BJ (cell line): ENCODE measurements at regions not wholly inside any gene's neighbourhood (a gene's known extent, or its start where the extent isn't known, plus 50 kb on each side); places are given as distances from the start of the nearest gene placed in this dataset.

Experiments
- CTCF ChIA-PET: fragments of 350-600 bp; formaldehyde crosslinking; extraction: SDS; loops from one replicate; lab custom pipeline; 2021; ENCODE audit warnings: antibody characterized with exemption, inconsistent platforms; lab: Yijun Ruan, JAX
- POLR2A ChIA-PET: fragments of 300-600 bp; sonication (Branson Sonifier 250); formaldehyde crosslinking; extraction: SDS; loops from one replicate; lab custom pipeline; 2021; ENCODE audit warnings: antibody characterized with exemption; lab: Charles Lee
- DNase-seq: peaks from one replicate; pipeline ENCODE4 v3.0.0-alpha.2; 2011; ENCODE audit warnings: low read depth
- H3K27me3 ChIP-seq: 2 replicates; pipeline ENCODE4 v1.6.0; 2011; ENCODE audit warnings: low read length; ENCODE audit not compliant: control insufficient read depth, insufficient read depth
- H3K36me3 ChIP-seq: 2 replicates; pipeline ENCODE4 v1.5.1; 2011; ENCODE audit warnings: low read length; ENCODE audit not compliant: control insufficient read depth, insufficient read depth
- H3K4me3 ChIP-seq: 2 replicates; pipeline ENCODE4 v1.5.1; 2011; ENCODE audit warnings: low read depth, mild to moderate bottlenecking, control low read depth, low read length
- TF ChIP-seq, protein P1 (sequence below): IDR thresholded peaks from 2 replicates; pipeline ENCODE4 v1.5.1; 2011; ENCODE audit warnings: low read depth, mild to moderate bottlenecking, control low read depth, inconsistent platforms, low read length, moderate library complexity; ENCODE audit not compliant: insufficient read depth

DNA sequence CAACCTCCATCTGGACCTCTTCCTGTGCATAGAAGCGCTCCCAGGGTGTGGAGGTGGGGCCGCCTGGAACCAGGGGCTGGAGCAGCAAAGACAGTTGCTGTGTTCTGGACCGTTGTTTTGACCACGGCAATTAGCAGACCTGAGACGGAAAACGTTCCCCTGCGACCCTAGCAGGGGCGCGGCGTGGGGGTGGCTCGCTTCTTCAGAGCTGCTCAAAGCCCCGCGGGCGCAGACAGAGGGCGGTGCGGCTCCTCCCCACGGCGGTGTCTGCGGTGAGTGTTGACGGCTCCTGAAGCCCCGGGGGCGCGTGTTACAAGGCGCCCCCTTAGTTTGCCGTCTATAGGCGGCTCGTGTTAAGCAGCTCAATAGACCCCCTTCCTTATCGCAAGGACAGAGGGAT lies 79.2 kb downstream of the TRIML1 start:
- CTCF ChIA-PET: no interaction called here
- no peaks in the 10 kb centered on the region for H3K27me3 ChIP-seq
- no peaks in the 10 kb centered on the region for H3K36me3 ChIP-seq
- TF ChIP-seq, protein P1, sequence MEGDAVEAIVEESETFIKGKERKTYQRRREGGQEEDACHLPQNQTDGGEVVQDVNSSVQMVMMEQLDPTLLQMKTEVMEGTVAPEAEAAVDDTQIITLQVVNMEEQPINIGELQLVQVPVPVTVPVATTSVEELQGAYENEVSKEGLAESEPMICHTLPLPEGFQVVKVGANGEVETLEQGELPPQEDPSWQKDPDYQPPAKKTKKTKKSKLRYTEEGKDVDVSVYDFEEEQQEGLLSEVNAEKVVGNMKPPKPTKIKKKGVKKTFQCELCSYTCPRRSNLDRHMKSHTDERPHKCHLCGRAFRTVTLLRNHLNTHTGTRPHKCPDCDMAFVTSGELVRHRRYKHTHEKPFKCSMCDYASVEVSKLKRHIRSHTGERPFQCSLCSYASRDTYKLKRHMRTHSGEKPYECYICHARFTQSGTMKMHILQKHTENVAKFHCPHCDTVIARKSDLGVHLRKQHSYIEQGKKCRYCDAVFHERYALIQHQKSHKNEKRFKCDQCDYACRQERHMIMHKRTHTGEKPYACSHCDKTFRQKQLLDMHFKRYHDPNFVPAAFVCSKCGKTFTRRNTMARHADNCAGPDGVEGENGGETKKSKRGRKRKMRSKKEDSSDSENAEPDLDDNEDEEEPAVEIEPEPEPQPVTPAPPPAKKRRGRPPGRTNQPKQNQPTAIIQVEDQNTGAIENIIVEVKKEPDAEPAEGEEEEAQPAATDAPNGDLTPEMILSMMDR: no peak
- POLR2A ChIA-PET: no interaction called here
- H3K4me3 ChIP-seq: no peak overlapping the region
- no peak for DNase-seq

DNA sequence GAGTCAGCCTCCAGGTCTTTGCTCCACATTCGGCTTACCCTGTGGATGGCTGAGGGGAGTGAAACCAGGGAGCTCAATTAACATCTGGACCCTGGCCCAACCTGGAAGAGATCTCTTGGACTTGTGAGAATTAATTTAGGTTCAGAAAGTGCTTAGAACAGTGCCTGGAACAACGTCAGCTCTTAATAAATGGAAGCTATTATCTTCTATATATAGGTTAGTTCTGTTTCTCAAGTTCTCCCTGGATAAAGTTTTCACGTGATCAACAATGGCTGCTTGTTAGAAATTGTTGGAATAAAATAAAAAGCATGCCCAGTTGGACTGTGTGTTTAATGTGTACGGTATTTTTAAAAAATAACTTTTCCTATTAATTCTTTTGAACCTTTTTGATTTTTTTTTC lies 80.8 kb downstream of the TRIML1 start:
- no peak overlapping the region for H3K4me3 ChIP-seq
- POLR2A ChIA-PET: no interaction called here
- CTCF ChIA-PET: no interaction called here
- TF ChIP-seq, protein P1: no peak
- no peak for DNase-seq
- no peaks in the 10 kb centered on the region for H3K36me3 ChIP-seq
- no peaks in the 10 kb centered on the region for H3K27me3 ChIP-seq

- Histone ChIP-seq H3K36me3 (no peaks in the 10 kb centered on the region), H3K27me3 (no peaks in the 10 kb centered on the region), H3K4me3 (no peak overlapping the region)
- TF ChIP-seq, protein P1: no peak
- DNase-seq: no peak
- ChIA-PET POLR2A (no interaction called here), CTCF (no interaction called here)
Measured at GRCh38 chr4:188221090-188221489, 81.8 kb downstream of the TRIML1 start.

GRCh38 chr4:188228279-188228678 lies 89.0 kb downstream of the TRIML1 start:
- no peaks in the 10 kb centered on the region for H3K27me3 ChIP-seq
- POLR2A ChIA-PET: no interaction called here
- CTCF ChIA-PET: interaction anchor here (0.6 kb wide), 1 partner anchor 41 kb away, joined by 3 read pairs; no protein-coding TSS in a partner anchor

DNA sequence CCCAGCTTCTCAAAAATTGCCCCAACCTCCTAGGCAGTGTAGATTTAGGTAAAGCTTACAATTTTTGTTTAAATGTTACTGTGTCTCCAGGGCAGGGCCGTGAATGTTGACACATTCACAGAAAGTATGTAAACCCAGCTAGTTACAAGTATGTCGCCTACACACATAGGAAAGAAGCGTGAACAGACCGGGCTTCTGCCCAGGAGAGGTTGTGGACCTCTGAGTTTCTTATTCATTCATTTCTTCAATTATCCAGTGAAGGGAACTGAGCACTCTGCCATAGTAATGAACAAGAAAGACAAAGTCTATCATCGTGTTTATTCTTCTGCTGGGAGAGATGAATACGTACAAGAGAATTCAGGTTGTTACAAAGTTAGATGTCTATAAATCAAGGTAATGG lies 93.2 kb downstream of the TRIML1 start:
- Histone ChIP-seq H3K27me3 (no peaks in the 10 kb centered on the region), H3K36me3 (no peaks in the 10 kb centered on the region), H3K4me3 (no peak overlapping the region)
- TF ChIP-seq, protein P1: no peak
- CTCF ChIA-PET: no interaction called here
- DNase-seq: no peak
- POLR2A ChIA-PET: no interaction called here

More at GRCh38 chr4:188228279-188228678, 89.0 kb downstream of the TRIML1 start:
- no peaks in the 10 kb centered on the region for H3K36me3 ChIP-seq
- no peak for DNase-seq
- TF ChIP-seq, protein P1: no peak
- no peak overlapping the region for H3K4me3 ChIP-seq
